ENCODE measurements at regions not wholly inside any gene's neighbourhood (a gene's known extent, or its start where the extent isn't known, plus 50 kb on each side); places are given as distances from the start of the nearest gene placed in this dataset.

GRCh38 chr12:60803147-60803546, 1207.3 kb downstream of the SLC16A7 start (continued):
- no peak for TF ChIP-seq ZNF24 (IDR thresholded peaks at IDR 0.05)

GRCh38 chr12:60805364-60805763, 1209.5 kb downstream of the SLC16A7 start:
- BruUV-seq (replicated peaks), result no TSS peak
- H3K4me1 ChIP-seq (replicated peaks in 1 of 2; ENCODE audit: control insufficient read depth in 2 of 2, insufficient read depth in 2 of 2, low read length in 2 of 2), result no peaks in the 10 kb centered on the region
- no peak overlapping the region for H3K27ac ChIP-seq (ENCODE audit: extremely low read depth, low read depth, low read length)
- DNase-seq (ENCODE audit: extremely low read depth in 1 of 4, low spot score in 3 of 4) (no peak), ATAC-seq (no peak), FAIRE-seq (no peak)
- H3K36me3 ChIP-seq (ENCODE audit: control insufficient read depth, insufficient read depth, low read length), result no peaks in the 10 kb centered on the region
- H3K4me2 ChIP-seq (ENCODE audit: insufficient read depth, low read length), result no peak overlapping the region
- H3K79me2 ChIP-seq (ENCODE audit: control insufficient read depth, insufficient read depth, low read length), result no peaks in the 10 kb centered on the region
- intact Hi-C loops (cut with micrococcal nuclease) (no loop called here), in situ Hi-C loops (cut with MboI) (no loop called here)
- no peaks in the 10 kb centered on the region; the same call in none of the 2 replicates for H3K9me3 ChIP-seq (replicated peaks; ENCODE audit: control insufficient read depth, insufficient read depth, low read depth, low read length)
- no peak overlapping the region for H3K4me3 ChIP-seq
- TF ChIP-seq ZNF717 (CRISPR knock-in tag; IDR thresholded peaks at IDR 0.05) (no peak), CHAMP1 (IDR thresholded peaks at IDR 0.05) (no peak), BRF2 (IDR thresholded peaks at IDR 0.05; ENCODE audit: borderline replicate concordance, insufficient read depth, insufficient read length) (no peak), ZNF280B (CRISPR knock-in tag; IDR thresholded peaks at IDR 0.05) (no peak), CREB5 (CRISPR knock-in tag; IDR thresholded peaks at IDR 0.05) (no peak), HDAC8 (tag; IDR thresholded peaks at IDR 0.05) (no peak), CBX1 (IDR thresholded peaks at IDR 0.05; ENCODE audit: low read depth) (no peak), TGIF2 (CRISPR knock-in tag; IDR thresholded peaks at IDR 0.05) (no peak), ZNF3 (CRISPR knock-in tag; IDR thresholded peaks at IDR 0.05) (no peak), SRSF3 (IDR thresholded peaks at IDR 0.05; ENCODE audit: insufficient read depth, low read length) (no peak), ZC3H8 (IDR thresholded peaks at IDR 0.05) (no peak), HIVEP1 (CRISPR knock-in tag; IDR thresholded peaks at IDR 0.05) (no peak), DNMT1 (IDR thresholded peaks at IDR 0.05) (no peak), JUNB (CRISPR knock-in tag; conservative IDR thresholded peaks at IDR 0.05) (no peak), ETV1 (tag; conservative IDR thresholded peaks at IDR 0.05; ENCODE audit: low read depth) (no peak)
- 2% methylated on average over 4 of the region's 4 CpGs for WGBS (ENCODE audit: insufficient coverage, low coverage, missing lambda C conversion rate)
- no peaks in the 10 kb centered on the region for H4K20me1 ChIP-seq (replicated peaks; ENCODE audit: control insufficient read depth, insufficient read depth, low read length)
- ChIA-PET POLR2A (no interaction called here), CTCF (ENCODE audit: low intra/inter-chr PET ratio) (no interaction called here)
- H3K27me3 ChIP-seq (ENCODE audit: control insufficient read depth in 2 of 2, insufficient read depth in 2 of 2, low read length in 2 of 2), result no peaks in the 10 kb centered on the region
- H3K9me1 ChIP-seq (ENCODE audit: control insufficient read depth, insufficient read depth, low read length), result no peaks in the 10 kb centered on the region
- H2AFZ ChIP-seq (ENCODE audit: low read depth, low read length), result no peak overlapping the region
- no peak overlapping the region for H3K9ac ChIP-seq (ENCODE audit: insufficient read depth in 1 of 2, low read depth in 2 of 2, low read length in 2 of 2)

Data from K562 (cell line).